Mucosa of descending colon (tissue), 3 donors: ENCODE measurements at regions not wholly inside any gene's neighbourhood (a gene's known extent, or its start where the extent isn't known, plus 50 kb on each side); places are given as distances from the start of the nearest gene placed in this dataset.

Experiments used
- ATAC-seq: fragments of 200-7000 bp; cut with Tn5 transposase; one replicate; pipeline ENCODE4 v1.9.1; 2020; ENCODE audit warnings: mild to moderate bottlenecking, moderate library complexity
- DNase-seq, 3 donors: peaks; one replicate each; pipeline ENCODE4 v3.0.0-alpha.2; 2020
- H3K36me3 ChIP-seq: fragments of 200-600 bp; one replicate; pipeline ENCODE4 v1.8.0; 2021; ENCODE audit warnings: low read depth, mild to moderate bottlenecking
- H3K4me1 ChIP-seq: fragments of 200-600 bp; one replicate; pipeline ENCODE4 v1.8.0; 2021; ENCODE audit warnings: low read depth, mild to moderate bottlenecking
- H3K4me3 ChIP-seq: fragments of 200-600 bp; one replicate; pipeline ENCODE4 v1.8.0; 2021; ENCODE audit warnings: mild to moderate bottlenecking
- H3K9me3 ChIP-seq: fragments of 200-600 bp; one replicate; pipeline ENCODE4 v1.8.0; 2021; ENCODE audit warnings: mild to moderate bottlenecking
- CTCF ChIP-seq: fragments of 200-600 bp; IDR thresholded peaks from one replicate; pipeline ENCODE4 v1.8.0; 2022; ENCODE audit warnings: antibody characterized with exemption, mild to moderate bottlenecking
- intact Hi-C, 2 donors: fragments of 100-400 bp; cut with DNase I in 1 of 2; cut with micrococcal nuclease in 1 of 2; formaldehyde crosslinking; loops; one replicate each; pipeline versions ENCODE4 v1.11.0 to v1.11.1; 2022; cut with DNase I, micrococcal nuclease
- donor health status: DM: no; HTN: no; CAD: no; lungs with moderate emphysema.
- donor health status: DM: no; HTN: no; CAD: no.
- donor health status: DM: no; HTN: yes; CAD: no.

GRCh38 chr7:131108212-131108940 is 219.3 kb upstream of the MKLN1 start:
- peak; percentile 27 to 80 (median 69) for DNase-seq
- intact Hi-C loops = no loop called here
- Histone ChIP-seq H3K9me3 (no peaks in the 10 kb centered on the region), H3K4me3 (peak overlapping the region; percentile 69), H3K4me1 (peaks cover 17% of the 10 kb centered on the region), H3K36me3 (no peaks in the 10 kb centered on the region)
- ATAC-seq = no peak
- TF ChIP-seq CTCF = no peak

GRCh38 chr7:131109011-131109758 is 218.5 kb upstream of the MKLN1 start:
- H3K4me1 ChIP-seq = peaks cover 17% of the 10 kb centered on the region
- ATAC-seq (no peak), DNase-seq (peak in 1 of 3 donors; percentile 29)
- TF ChIP-seq CTCF = no peak
- no peaks in the 10 kb centered on the region for H3K36me3 ChIP-seq
- no peak overlapping the region for H3K4me3 ChIP-seq
- no peaks in the 10 kb centered on the region for H3K9me3 ChIP-seq
- intact Hi-C loops = no loop called here

- peak; percentile 74 to 92 (median 84) for DNase-seq
- Histone ChIP-seq H3K9me3 (no peaks in the 10 kb centered on the region), H3K4me3 (no peak overlapping the region), H3K4me1 (peaks cover 17% of the 10 kb centered on the region), H3K36me3 (no peaks in the 10 kb centered on the region)
- peak; percentile 54 for ATAC-seq
- intact Hi-C loops = no loop called here
- no peak for TF ChIP-seq CTCF
Observed at GRCh38 chr7:131109759-131110296, 217.8 kb upstream of the MKLN1 start.

- TF ChIP-seq CTCF = no peak
- ATAC-seq (no peak), DNase-seq (peak in 1 of 3 donors; percentile 24)
- intact Hi-C loops = no loop called here
- Histone ChIP-seq H3K4me1 (peaks cover 17% of the 10 kb centered on the region), H3K36me3 (no peaks in the 10 kb centered on the region), H3K4me3 (no peak overlapping the region), H3K9me3 (no peaks in the 10 kb centered on the region)
Observed at GRCh38 chr7:131110297-131111080, 217.2 kb upstream of the MKLN1 start.

- no peaks in the 10 kb centered on the region for H3K36me3 ChIP-seq
- peak; percentile 23 for ATAC-seq
- peak in 1 of 3 donors; percentile 37 for DNase-seq
- no peak overlapping the region for H3K4me3 ChIP-seq
- peaks cover 17% of the 10 kb centered on the region for H3K4me1 ChIP-seq
- TF ChIP-seq CTCF = no peak
- H3K9me3 ChIP-seq = no peaks in the 10 kb centered on the region
- intact Hi-C loops = no loop called here
Observed at GRCh38 chr7:131111081-131111576, 216.5 kb upstream of the MKLN1 start.
